Fibroblast of villous mesenchyme (primary cell): ENCODE measurements at regions not wholly inside any gene's neighbourhood (a gene's known extent, or its start where the extent isn't known, plus 50 kb on each side); places are given as distances from the start of the nearest gene placed in this dataset.

Source experiments
- DNase-seq: peaks from one replicate; pipeline ENCODE4 v3.0.0-alpha.2; 2010; ENCODE audit warnings: low read depth
- H3K4me3 ChIP-seq: 2 replicates; pipeline ENCODE4 v1.5.1; 2011; ENCODE audit warnings: low read depth, mild to moderate bottlenecking, low read length
- TF ChIP-seq, protein P1 (sequence below): IDR thresholded peaks from 2 replicates; pipeline ENCODE4 v1.5.1; 2012; ENCODE audit warnings: low read depth, mild to moderate bottlenecking, low read length; ENCODE audit not compliant: insufficient read depth

DNA sequence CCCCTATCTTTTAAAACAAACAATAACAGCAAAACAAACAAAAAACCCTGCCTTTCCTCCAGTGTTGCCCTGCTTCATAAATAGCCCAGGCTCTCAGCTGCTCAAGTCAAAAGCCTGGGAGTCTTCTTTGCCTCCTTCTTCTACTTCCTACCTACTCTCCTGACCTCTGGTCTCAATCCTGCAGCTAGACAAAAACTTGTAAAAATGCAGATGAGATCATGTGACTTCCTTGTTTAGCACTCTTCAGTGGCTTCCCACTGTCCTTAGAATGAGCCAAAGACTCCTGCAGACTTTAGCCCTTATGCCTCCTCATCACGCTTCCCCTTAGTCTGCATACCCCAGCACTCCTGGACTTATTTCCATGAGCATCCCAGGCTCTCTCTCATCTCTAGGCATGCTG, 55.0 kb upstream of the ZNF644 start:
- H3K4me3 ChIP-seq, result no peak overlapping the region
- no peak for DNase-seq
- TF ChIP-seq, protein P1, sequence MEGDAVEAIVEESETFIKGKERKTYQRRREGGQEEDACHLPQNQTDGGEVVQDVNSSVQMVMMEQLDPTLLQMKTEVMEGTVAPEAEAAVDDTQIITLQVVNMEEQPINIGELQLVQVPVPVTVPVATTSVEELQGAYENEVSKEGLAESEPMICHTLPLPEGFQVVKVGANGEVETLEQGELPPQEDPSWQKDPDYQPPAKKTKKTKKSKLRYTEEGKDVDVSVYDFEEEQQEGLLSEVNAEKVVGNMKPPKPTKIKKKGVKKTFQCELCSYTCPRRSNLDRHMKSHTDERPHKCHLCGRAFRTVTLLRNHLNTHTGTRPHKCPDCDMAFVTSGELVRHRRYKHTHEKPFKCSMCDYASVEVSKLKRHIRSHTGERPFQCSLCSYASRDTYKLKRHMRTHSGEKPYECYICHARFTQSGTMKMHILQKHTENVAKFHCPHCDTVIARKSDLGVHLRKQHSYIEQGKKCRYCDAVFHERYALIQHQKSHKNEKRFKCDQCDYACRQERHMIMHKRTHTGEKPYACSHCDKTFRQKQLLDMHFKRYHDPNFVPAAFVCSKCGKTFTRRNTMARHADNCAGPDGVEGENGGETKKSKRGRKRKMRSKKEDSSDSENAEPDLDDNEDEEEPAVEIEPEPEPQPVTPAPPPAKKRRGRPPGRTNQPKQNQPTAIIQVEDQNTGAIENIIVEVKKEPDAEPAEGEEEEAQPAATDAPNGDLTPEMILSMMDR, result no peak

DNA sequence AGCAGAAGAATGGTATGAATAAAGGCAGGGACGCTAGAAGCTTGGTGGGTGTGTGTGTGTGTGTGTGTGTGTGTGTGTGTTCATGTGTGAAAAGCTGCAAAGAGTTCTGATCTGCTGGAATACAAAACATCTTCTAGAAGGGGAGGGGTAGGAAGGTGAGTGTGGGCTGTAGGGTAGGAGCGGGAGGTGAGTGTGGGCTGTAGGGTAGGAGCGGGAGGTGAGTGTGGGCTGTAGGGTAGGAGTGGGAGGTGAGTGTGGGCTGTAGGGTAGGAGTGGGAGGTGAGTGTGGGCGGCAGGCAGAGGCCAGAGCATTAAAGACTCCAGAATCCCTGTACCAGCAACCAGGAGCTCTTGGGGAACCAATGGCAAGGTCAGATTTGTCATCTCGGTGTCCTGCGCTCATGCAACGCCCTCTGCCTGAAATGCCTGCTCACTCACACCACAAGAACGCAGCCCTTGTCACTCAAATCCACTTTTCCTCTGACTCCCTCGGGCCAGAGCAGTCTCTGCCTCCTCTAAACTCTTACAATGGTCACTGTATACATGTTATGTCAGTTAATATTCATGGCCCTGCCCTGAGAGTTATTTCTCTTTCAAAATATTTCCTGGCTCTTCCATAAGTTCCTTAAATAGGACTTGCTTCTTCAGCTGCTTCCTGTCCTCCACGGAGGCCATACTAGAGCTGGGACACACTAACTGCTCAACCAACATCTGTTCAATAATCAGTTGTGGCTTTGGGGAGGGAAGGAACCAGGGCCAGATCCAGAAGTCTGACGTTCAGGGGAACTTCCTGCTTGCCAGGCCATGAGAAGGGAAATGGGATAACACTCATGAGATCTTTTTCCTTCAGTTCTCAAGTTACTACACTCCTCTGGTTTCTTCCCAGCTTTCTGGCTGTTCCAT, 53.6 kb upstream of the ZNF644 start:
- no peak overlapping the region for H3K4me3 ChIP-seq
- TF ChIP-seq, protein P1, result no peak
- no peak for DNase-seq

DNA sequence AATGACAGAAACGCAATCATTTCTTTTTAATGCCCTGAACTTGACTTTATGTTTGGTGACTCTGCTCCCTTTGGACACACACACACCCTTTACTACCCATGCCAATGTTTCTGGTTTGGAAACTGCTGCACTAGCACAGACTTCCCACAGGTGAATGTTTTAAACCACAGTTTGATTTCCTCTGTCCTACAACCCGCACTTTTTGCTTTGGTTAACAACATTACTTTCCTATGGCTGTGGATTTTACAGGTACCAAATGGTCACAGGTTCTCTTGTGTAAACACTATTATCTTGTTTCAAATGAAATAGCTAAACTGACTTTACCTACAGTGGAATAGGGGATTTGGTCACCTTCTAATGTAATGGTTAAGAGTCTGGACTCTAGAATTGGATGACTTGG, 51.5 kb upstream of the ZNF644 start:
- no peak overlapping the region for H3K4me3 ChIP-seq
- no peak for DNase-seq

DNA sequence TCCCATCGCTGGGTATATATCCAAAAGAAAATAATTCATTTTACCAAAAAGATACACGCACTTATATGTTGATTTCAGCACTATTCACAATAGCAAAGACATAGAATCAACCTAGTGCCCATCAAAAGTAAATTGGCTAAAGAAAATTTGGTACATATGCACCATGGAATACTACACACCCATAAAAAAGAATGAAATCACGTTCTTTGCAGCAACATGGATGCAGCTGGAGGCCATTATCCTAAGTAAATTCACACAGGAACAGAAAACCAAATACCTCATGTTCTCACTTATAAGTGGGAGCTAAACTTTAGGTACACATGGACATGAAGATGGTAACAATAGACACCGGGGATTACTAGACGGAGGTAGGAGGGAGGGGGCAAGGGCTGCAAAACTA, 50.0 kb upstream of the ZNF644 start:
- TF ChIP-seq, protein P1, result no peak
- no peak for DNase-seq
- H3K4me3 ChIP-seq, result no peak overlapping the region

More for the DNA sequence above, 51.5 kb upstream of the ZNF644 start:
- TF ChIP-seq, protein P1, result no peak
